ENCODE measurements at regions not wholly inside any gene's neighbourhood (a gene's known extent, or its start where the extent isn't known, plus 50 kb on each side); places are given as distances from the start of the nearest gene placed in this dataset.

GRCh38 chr1:103941086-103941485 is 191.4 kb downstream of the AMY1C start:
- TF ChIP-seq POLR2A (IDR thresholded peaks at IDR 0.05) (no peak), CTCF (IDR thresholded peaks at IDR 0.05) (no peak), POLR2AphosphoS5 (IDR thresholded peaks at IDR 0.05) (no peak)
- no peak for DNase-seq (ENCODE audit: low spot score)
- Histone ChIP-seq H3K9me3 (no peaks in the 10 kb centered on the region), H3K4me3 (no peak overlapping the region), H3K4me1 (replicated peaks) (no peaks in the 10 kb centered on the region), H3K27me3 (replicated peaks; ENCODE audit: insufficient read depth) (no peaks in the 10 kb centered on the region), H3K36me3 (no peaks in the 10 kb centered on the region), H3K27ac (no peak overlapping the region)
- 22% methylated on average over 3 of the region's 3 CpGs for WGBS
- intact Hi-C loops (cut with DNase I): no loop called here

GRCh38 chr1:103942029-103942428 is 192.3 kb downstream of the AMY1C start:
- WGBS: 89% methylated on average over 1 of the region's 1 CpG
- no peaks in the 10 kb centered on the region for H3K27me3 ChIP-seq (replicated peaks; ENCODE audit: insufficient read depth)
- TF ChIP-seq POLR2AphosphoS5 (IDR thresholded peaks at IDR 0.05) (no peak), CTCF (IDR thresholded peaks at IDR 0.05) (no peak), POLR2A (IDR thresholded peaks at IDR 0.05) (no peak)

DNA sequence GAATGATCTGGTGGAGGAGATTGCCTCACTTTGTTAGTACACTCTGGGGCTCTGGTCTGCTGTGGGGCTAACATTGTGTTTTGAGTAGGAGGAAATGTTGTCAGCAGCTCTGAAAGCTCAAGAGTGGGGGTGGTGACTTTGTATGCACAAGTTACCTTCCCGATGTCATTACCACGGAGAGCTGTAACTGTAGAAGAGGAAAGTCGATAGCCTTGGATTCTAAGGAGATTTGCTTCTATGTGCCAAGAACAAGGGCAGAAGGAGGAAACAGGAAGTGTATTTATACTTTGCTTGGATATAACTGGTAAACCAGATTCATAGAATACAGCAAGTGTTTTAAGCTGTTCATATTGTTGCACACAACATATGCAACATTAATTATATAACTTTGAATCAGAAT is 196.1 kb downstream of the AMY1C start:
- no peaks in the 10 kb centered on the region for H3K4me1 ChIP-seq (replicated peaks)
- no peaks in the 10 kb centered on the region for H3K36me3 ChIP-seq
- DNase-seq (ENCODE audit: low spot score): no peak
- TF ChIP-seq CTCF (IDR thresholded peaks at IDR 0.05): no peak
- no peak for TF ChIP-seq POLR2AphosphoS5 (IDR thresholded peaks at IDR 0.05)
- no peak for TF ChIP-seq POLR2A (IDR thresholded peaks at IDR 0.05)
- H3K27me3 ChIP-seq (replicated peaks; ENCODE audit: insufficient read depth): no peaks in the 10 kb centered on the region
- H3K9me3 ChIP-seq: no peaks in the 10 kb centered on the region
- H3K4me3 ChIP-seq: no peak overlapping the region
- intact Hi-C loops (cut with DNase I): no loop called here
- WGBS: 43% methylated on average over 3 of the region's 3 CpGs
- no peak overlapping the region for H3K27ac ChIP-seq

More at GRCh38 chr1:103942029-103942428, 192.3 kb downstream of the AMY1C start:
- Histone ChIP-seq H3K4me1 (replicated peaks) (no peaks in the 10 kb centered on the region), H3K9me3 (no peaks in the 10 kb centered on the region), H3K4me3 (no peak overlapping the region), H3K27ac (no peak overlapping the region), H3K36me3 (no peaks in the 10 kb centered on the region)
- intact Hi-C loops (cut with DNase I): no loop called here
- DNase-seq (ENCODE audit: low spot score): no peak

GRCh38 chr1:103948526-103948925 is 198.8 kb downstream of the AMY1C start:
- Histone ChIP-seq H3K9me3 (no peaks in the 10 kb centered on the region), H3K27me3 (replicated peaks; ENCODE audit: insufficient read depth) (no peaks in the 10 kb centered on the region), H3K36me3 (no peaks in the 10 kb centered on the region), H3K4me1 (replicated peaks) (no peaks in the 10 kb centered on the region), H3K27ac (no peak overlapping the region), H3K4me3 (no peak overlapping the region)
- DNase-seq (ENCODE audit: low spot score): no peak
- 48% methylated on average over 3 of the region's 3 CpGs for WGBS
- TF ChIP-seq CTCF (IDR thresholded peaks at IDR 0.05): no peak
- TF ChIP-seq POLR2AphosphoS5 (IDR thresholded peaks at IDR 0.05): no peak
- no peak for TF ChIP-seq POLR2A (IDR thresholded peaks at IDR 0.05)
- intact Hi-C loops (cut with DNase I): no loop called here

- Histone ChIP-seq H3K27me3 (replicated peaks; ENCODE audit: insufficient read depth) (no peaks in the 10 kb centered on the region), H3K27ac (no peak overlapping the region), H3K4me3 (no peak overlapping the region), H3K36me3 (no peaks in the 10 kb centered on the region), H3K9me3 (no peaks in the 10 kb centered on the region), H3K4me1 (replicated peaks) (no peaks in the 10 kb centered on the region)
- intact Hi-C loops (cut with DNase I): no loop called here
- no peak for DNase-seq (ENCODE audit: low spot score)
- no peak for TF ChIP-seq CTCF (IDR thresholded peaks at IDR 0.05)
- no peak for TF ChIP-seq POLR2AphosphoS5 (IDR thresholded peaks at IDR 0.05)
- TF ChIP-seq POLR2A (IDR thresholded peaks at IDR 0.05): no peak
Observed at GRCh38 chr1:103949779-103950178, 200.1 kb downstream of the AMY1C start.
